Muscle layer of colon (tissue), 2 donors: ENCODE measurements at regions not wholly inside any gene's neighbourhood (a gene's known extent, or its start where the extent isn't known, plus 50 kb on each side); places are given as distances from the start of the nearest gene placed in this dataset.

Experiments used
- H3K27ac ChIP-seq: one replicate; pipeline ENCODE4 v1.7.0; 2013; ENCODE audit warnings: low read depth, mild to moderate bottlenecking, low read length, moderate library complexity
- H3K27me3 ChIP-seq, 2 donors: one replicate each; pipeline ENCODE4 v1.7.0; 2013; ENCODE audit warnings: low read length in 2 of 2, mild to moderate bottlenecking in 2 of 2; ENCODE audit not compliant: insufficient read depth in 2 of 2, control insufficient read depth in 1 of 2
- H3K36me3 ChIP-seq: one replicate; pipeline ENCODE4 v1.7.0; 2013; ENCODE audit warnings: mild to moderate bottlenecking, low read length; ENCODE audit not compliant: insufficient read depth
- H3K4me1 ChIP-seq: one replicate; pipeline ENCODE4 v1.7.0; 2013; ENCODE audit warnings: mild to moderate bottlenecking, low read length; ENCODE audit not compliant: insufficient read depth
- H3K4me3 ChIP-seq, 2 donors: one replicate each; pipeline ENCODE4 v1.7.0; 2013; ENCODE audit warnings: low read length in 2 of 2, low read depth in 1 of 2, mild to moderate bottlenecking in 1 of 2, moderate library complexity in 1 of 2
- H3K9ac ChIP-seq: one replicate; pipeline ENCODE4 v1.7.0; 2013; ENCODE audit warnings: low read length
- H3K9me3 ChIP-seq: one replicate; pipeline ENCODE4 v1.7.0; 2013; ENCODE audit warnings: mild to moderate bottlenecking, low read length
- donor health status: abdominal sarcoma.
- donor health status: Adenocarcinoma of cecum.

GRCh38 chr3:10631224-10631623 lies 125.8 kb upstream of the ATP2B2 start:
- H3K4me1 ChIP-seq: no peaks in the 10 kb centered on the region
- peaks cover 0 to 4% of the 10 kb centered on the region in 2 donors for H3K27me3 ChIP-seq
- no peak overlapping the region for H3K27ac ChIP-seq
- H3K9ac ChIP-seq: no peak overlapping the region
- no peaks in the 10 kb centered on the region for H3K36me3 ChIP-seq
- H3K4me3 ChIP-seq: no peak overlapping the region
- no peaks in the 10 kb centered on the region for H3K9me3 ChIP-seq

GRCh38 chr3:10632125-10632524 lies 126.7 kb upstream of the ATP2B2 start:
- H3K36me3 ChIP-seq: no peaks in the 10 kb centered on the region
- H3K9ac ChIP-seq: no peak overlapping the region
- no peaks in the 10 kb centered on the region for H3K9me3 ChIP-seq
- H3K27ac ChIP-seq: no peak overlapping the region
- H3K4me3 ChIP-seq: no peak overlapping the region
- peaks cover 0 to 4% of the 10 kb centered on the region in 2 donors for H3K27me3 ChIP-seq
- H3K4me1 ChIP-seq: no peaks in the 10 kb centered on the region

GRCh38 chr3:10632741-10633140 lies 127.4 kb upstream of the ATP2B2 start:
- Histone ChIP-seq H3K27me3 (peaks cover 0 to 4% of the 10 kb centered on the region in 2 donors), H3K9ac (no peak overlapping the region), H3K4me1 (no peaks in the 10 kb centered on the region), H3K4me3 (no peak overlapping the region), H3K27ac (no peak overlapping the region), H3K36me3 (no peaks in the 10 kb centered on the region), H3K9me3 (no peaks in the 10 kb centered on the region)

- Histone ChIP-seq H3K4me3 (no peak overlapping the region), H3K27ac (no peak overlapping the region)
Measured at GRCh38 chr3:10635446-10636076, 130.2 kb upstream of the ATP2B2 start.

GRCh38 chr3:10637342-10637741 lies 132.0 kb upstream of the ATP2B2 start:
- H3K36me3 ChIP-seq: no peaks in the 10 kb centered on the region
- H3K9ac ChIP-seq: no peak overlapping the region
- no peaks in the 10 kb centered on the region for H3K4me1 ChIP-seq
- peaks cover 3% of the 10 kb centered on the region for H3K9me3 ChIP-seq
- peaks cover 0 to 4% of the 10 kb centered on the region in 2 donors for H3K27me3 ChIP-seq
- H3K27ac ChIP-seq: no peak overlapping the region
- H3K4me3 ChIP-seq: no peak overlapping the region

More at GRCh38 chr3:10635446-10636076, 130.2 kb upstream of the ATP2B2 start:
- Histone ChIP-seq H3K9me3 (peaks cover 3% of the 10 kb centered on the region), H3K36me3 (no peaks in the 10 kb centered on the region), H3K27me3 (peaks cover 0 to 4% of the 10 kb centered on the region in 2 donors), H3K9ac (no peak overlapping the region), H3K4me1 (no peaks in the 10 kb centered on the region)

GRCh38 chr3:10638466-10638865 lies 133.1 kb upstream of the ATP2B2 start:
- Histone ChIP-seq H3K4me1 (no peaks in the 10 kb centered on the region), H3K9me3 (peaks cover 3% of the 10 kb centered on the region), H3K27ac (no peak overlapping the region), H3K27me3 (peaks cover 0 to 4% of the 10 kb centered on the region in 2 donors), H3K9ac (no peak overlapping the region), H3K4me3 (no peak overlapping the region), H3K36me3 (no peaks in the 10 kb centered on the region)

GRCh38 chr3:10641760-10642159 lies 136.4 kb upstream of the ATP2B2 start:
- Histone ChIP-seq H3K9me3 (peaks cover 3% of the 10 kb centered on the region), H3K9ac (no peak overlapping the region), H3K27me3 (no peaks in the 10 kb centered on the region), H3K36me3 (no peaks in the 10 kb centered on the region), H3K4me3 (no peak overlapping the region), H3K27ac (no peak overlapping the region), H3K4me1 (no peaks in the 10 kb centered on the region)

- H3K27ac ChIP-seq: no peak overlapping the region
- no peak overlapping the region for H3K4me3 ChIP-seq
- H3K9me3 ChIP-seq: no peaks in the 10 kb centered on the region
- no peaks in the 10 kb centered on the region for H3K27me3 ChIP-seq
- H3K36me3 ChIP-seq: no peaks in the 10 kb centered on the region
- H3K9ac ChIP-seq: no peak overlapping the region
- no peaks in the 10 kb centered on the region for H3K4me1 ChIP-seq
Measured at GRCh38 chr3:10644189-10644588, 138.8 kb upstream of the ATP2B2 start.

GRCh38 chr3:10645800-10646199 lies 140.4 kb upstream of the ATP2B2 start:
- Histone ChIP-seq H3K4me1 (no peaks in the 10 kb centered on the region), H3K4me3 (no peak overlapping the region), H3K27ac (no peak overlapping the region), H3K9me3 (no peaks in the 10 kb centered on the region), H3K36me3 (no peaks in the 10 kb centered on the region), H3K9ac (no peak overlapping the region), H3K27me3 (no peaks in the 10 kb centered on the region)

GRCh38 chr3:10646531-10647335 lies 141.3 kb upstream of the ATP2B2 start:
- no peaks in the 10 kb centered on the region for H3K27me3 ChIP-seq
- no peak overlapping the region for H3K4me3 ChIP-seq
- H3K36me3 ChIP-seq: no peaks in the 10 kb centered on the region
- H3K27ac ChIP-seq: no peak overlapping the region
- H3K4me1 ChIP-seq: no peaks in the 10 kb centered on the region
- H3K9ac ChIP-seq: no peak overlapping the region
- H3K9me3 ChIP-seq: no peaks in the 10 kb centered on the region

- no peaks in the 10 kb centered on the region for H3K36me3 ChIP-seq
- no peak overlapping the region for H3K9ac ChIP-seq
- no peak overlapping the region for H3K27ac ChIP-seq
- H3K9me3 ChIP-seq: no peaks in the 10 kb centered on the region
- H3K4me3 ChIP-seq: no peak overlapping the region
- H3K27me3 ChIP-seq: no peaks in the 10 kb centered on the region
- H3K4me1 ChIP-seq: no peaks in the 10 kb centered on the region
Measured at GRCh38 chr3:10647376-10647775, 142.0 kb upstream of the ATP2B2 start.

GRCh38 chr3:10648181-10648580 lies 142.8 kb upstream of the ATP2B2 start:
- Histone ChIP-seq H3K27me3 (no peaks in the 10 kb centered on the region), H3K4me3 (no peak overlapping the region), H3K27ac (no peak overlapping the region), H3K36me3 (no peaks in the 10 kb centered on the region), H3K9me3 (no peaks in the 10 kb centered on the region), H3K4me1 (no peaks in the 10 kb centered on the region), H3K9ac (no peak overlapping the region)
